A673 (cell line): ENCODE measurements at regions not wholly inside any gene's neighbourhood (a gene's known extent, or its start where the extent isn't known, plus 50 kb on each side); places are given as distances from the start of the nearest gene placed in this dataset.

Experiments used
- BruUV-seq: library from RNA; stranded (reverse); fragments of 400-500 nt; replicated peaks from 2 replicates; lab custom pipeline; 2021; lab: Mats Ljungman, UMichigan
- CTCF ChIA-PET: fragments of 300-600 bp; sonication (Branson Sonifier 250); formaldehyde crosslinking; loops from one replicate; lab custom pipeline; 2022; ENCODE audit warnings: antibody characterized with exemption; lab: Charles Lee
- POLR2A ChIA-PET: fragments of 300-600 bp; sonication (Branson Sonifier 250); formaldehyde crosslinking; loops from one replicate; lab custom pipeline; 2022; ENCODE audit warnings: antibody characterized with exemption; ENCODE audit not compliant: low non-redundant PET; lab: Charles Lee
- DNase-seq: peaks from one replicate; pipeline ENCODE4 v3.0.0-alpha.2; 2015; ENCODE audit warnings: low spot score
- H3K27ac ChIP-seq: fragments of 200-600 bp; sonication (generic); 2 replicates; pipeline ENCODE4 v1.5.1; 2016; ENCODE audit warnings: mixed run types, low read depth, mild to moderate bottlenecking, mixed read lengths, antibody characterized with exemption, low read length; ENCODE audit not compliant: poor library complexity, severe bottlenecking
- H3K27me3 ChIP-seq: fragments of 200-600 bp; sonication (generic); replicated peaks from 2 replicates; pipeline ENCODE4 v1.6.1; 2017; ENCODE audit warnings: mixed run types, low read depth, mild to moderate bottlenecking, mixed read lengths, antibody characterized with exemption, low read length; ENCODE audit not compliant: insufficient read depth, poor library complexity
- H3K36me3 ChIP-seq: fragments of 200-600 bp; sonication (generic); 2 replicates; pipeline ENCODE4 v1.6.1; 2016; ENCODE audit warnings: mixed run types, mild to moderate bottlenecking, mixed read lengths, antibody characterized with exemption, low read length; ENCODE audit not compliant: insufficient read depth, poor library complexity, severe bottlenecking
- H3K4me1 ChIP-seq: fragments of 200-600 bp; sonication (generic); 2 replicates; pipeline ENCODE4 v1.6.1; 2017; ENCODE audit warnings: mixed run types, mild to moderate bottlenecking, mixed read lengths, antibody characterized with exemption, low read length; ENCODE audit not compliant: insufficient read depth, poor library complexity, severe bottlenecking
- H3K4me3 ChIP-seq: fragments of 200-600 bp; sonication (generic); 2 replicates; pipeline ENCODE4 v1.5.1; 2016; ENCODE audit warnings: low read depth, mixed run types, mild to moderate bottlenecking, mixed read lengths, low read length; ENCODE audit not compliant: poor library complexity, severe bottlenecking
- H3K9me3 ChIP-seq: fragments of 200-600 bp; sonication (generic); 2 replicates; pipeline ENCODE4 v1.6.1; 2016; ENCODE audit warnings: mixed run types, low read depth, mild to moderate bottlenecking, mixed read lengths, antibody characterized with exemption, low read length; ENCODE audit not compliant: poor library complexity, severe bottlenecking
- CTCF ChIP-seq: fragments of 300-800, 200-600 bp; sonication (generic); conservative IDR thresholded peaks from 2 replicates; pipeline ENCODE4 v1.5.1; 2017; ENCODE audit warnings: low read depth, mild to moderate bottlenecking, antibody characterized with exemption, low read length, moderate library complexity, mixed read lengths
- EZH2 ChIP-seq: fragments of 200-600 bp; sonication (generic); IDR thresholded peaks from 2 replicates; pipeline ENCODE4 v1.6.1; 2017; ENCODE audit warnings: borderline replicate concordance, low read depth, mild to moderate bottlenecking, mixed read lengths, antibody characterized with exemption, low read length; ENCODE audit not compliant: poor library complexity, severe bottlenecking
- intact Hi-C: fragments of 100-400 bp; cut with micrococcal nuclease; formaldehyde crosslinking; loops from one replicate; pipeline ENCODE4 v1.10.0; 2022; ENCODE audit not compliant: unreplicated experiment

DNA sequence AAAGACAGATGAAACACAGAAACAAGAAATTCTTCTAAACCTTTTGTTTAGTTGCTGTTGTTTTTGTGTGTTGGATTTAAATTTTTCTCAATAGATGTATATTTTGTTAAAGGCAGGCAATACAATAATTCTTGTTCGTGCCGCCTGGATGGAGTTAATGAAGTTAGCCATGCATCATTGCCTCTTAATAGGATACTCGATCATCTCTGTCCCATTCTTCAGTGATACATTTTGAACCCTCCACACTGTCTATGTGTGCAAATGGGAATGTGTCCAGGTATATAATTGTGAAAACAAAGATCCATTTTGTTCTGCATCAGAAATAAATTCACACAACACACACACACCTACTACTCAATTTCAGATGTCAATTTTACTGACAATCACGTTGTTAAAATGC lies 186.6 kb upstream of the ADAMTS16 start:
- CTCF ChIA-PET: no interaction called here
- DNase-seq: no peak
- no peak for TF ChIP-seq EZH2
- no peak for TF ChIP-seq CTCF

GRCh38 chr5:4954048-4954447 lies 186.1 kb upstream of the ADAMTS16 start:
- no peaks in the 10 kb centered on the region for H3K9me3 ChIP-seq
- TF ChIP-seq CTCF (no peak), EZH2 (no peak)
- no peaks in the 10 kb centered on the region for H3K36me3 ChIP-seq
- intact Hi-C loops: no loop called here
- no peaks in the 10 kb centered on the region for H3K4me1 ChIP-seq
- no peak overlapping the region for H3K27ac ChIP-seq
- no peak overlapping the region for H3K4me3 ChIP-seq
- peaks cover 70% of the 10 kb centered on the region for H3K27me3 ChIP-seq
- POLR2A ChIA-PET: no interaction called here
- no TSS peak for BruUV-seq
- CTCF ChIA-PET: no interaction called here
- DNase-seq: no peak

More for the DNA sequence above, 186.6 kb upstream of the ADAMTS16 start:
- Histone ChIP-seq H3K9me3 (no peaks in the 10 kb centered on the region), H3K27me3 (peaks cover 70% of the 10 kb centered on the region), H3K4me3 (no peak overlapping the region), H3K27ac (no peak overlapping the region), H3K36me3 (no peaks in the 10 kb centered on the region), H3K4me1 (no peaks in the 10 kb centered on the region)
- BruUV-seq: no TSS peak
- POLR2A ChIA-PET: no interaction called here
- intact Hi-C loops: no loop called here

GRCh38 chr5:4963265-4963664 lies 176.9 kb upstream of the ADAMTS16 start:
- no peaks in the 10 kb centered on the region for H3K36me3 ChIP-seq
- no peak for DNase-seq
- H3K4me3 ChIP-seq: no peak overlapping the region

More at GRCh38 chr5:4963265-4963664, 176.9 kb upstream of the ADAMTS16 start:
- ChIA-PET CTCF (no interaction called here), POLR2A (no interaction called here)
- intact Hi-C loops: no loop called here
- Histone ChIP-seq H3K27me3 (peaks cover 23% of the 10 kb centered on the region), H3K9me3 (no peaks in the 10 kb centered on the region), H3K27ac (no peak overlapping the region), H3K4me1 (no peaks in the 10 kb centered on the region)
- no peak for TF ChIP-seq EZH2
- no peak for TF ChIP-seq CTCF
- no TSS peak for BruUV-seq
